ENCODE measurements at regions not wholly inside any gene's neighbourhood (a gene's known extent, or its start where the extent isn't known, plus 50 kb on each side); places are given as distances from the start of the nearest gene placed in this dataset.

DNA sequence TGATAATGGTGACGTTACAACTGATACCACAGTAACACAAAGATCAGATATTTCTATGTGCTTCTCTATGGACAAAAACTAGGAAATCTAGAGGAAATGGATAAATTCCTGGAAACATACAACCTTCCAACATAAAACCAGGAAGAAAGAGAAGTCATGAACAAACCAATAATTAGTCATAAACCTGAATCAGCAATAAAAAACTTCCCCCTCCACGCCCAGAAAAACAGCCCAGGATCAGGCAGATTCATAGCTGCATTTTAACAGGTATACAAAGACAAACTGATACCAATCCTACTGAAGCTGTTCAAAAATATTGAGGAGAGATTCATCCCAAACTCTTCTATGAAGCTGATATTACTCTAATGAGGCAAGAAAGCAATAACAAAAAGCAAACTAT, 1535.2 kb upstream of the LRRTM1 start:
- TF ChIP-seq, protein P1, sequence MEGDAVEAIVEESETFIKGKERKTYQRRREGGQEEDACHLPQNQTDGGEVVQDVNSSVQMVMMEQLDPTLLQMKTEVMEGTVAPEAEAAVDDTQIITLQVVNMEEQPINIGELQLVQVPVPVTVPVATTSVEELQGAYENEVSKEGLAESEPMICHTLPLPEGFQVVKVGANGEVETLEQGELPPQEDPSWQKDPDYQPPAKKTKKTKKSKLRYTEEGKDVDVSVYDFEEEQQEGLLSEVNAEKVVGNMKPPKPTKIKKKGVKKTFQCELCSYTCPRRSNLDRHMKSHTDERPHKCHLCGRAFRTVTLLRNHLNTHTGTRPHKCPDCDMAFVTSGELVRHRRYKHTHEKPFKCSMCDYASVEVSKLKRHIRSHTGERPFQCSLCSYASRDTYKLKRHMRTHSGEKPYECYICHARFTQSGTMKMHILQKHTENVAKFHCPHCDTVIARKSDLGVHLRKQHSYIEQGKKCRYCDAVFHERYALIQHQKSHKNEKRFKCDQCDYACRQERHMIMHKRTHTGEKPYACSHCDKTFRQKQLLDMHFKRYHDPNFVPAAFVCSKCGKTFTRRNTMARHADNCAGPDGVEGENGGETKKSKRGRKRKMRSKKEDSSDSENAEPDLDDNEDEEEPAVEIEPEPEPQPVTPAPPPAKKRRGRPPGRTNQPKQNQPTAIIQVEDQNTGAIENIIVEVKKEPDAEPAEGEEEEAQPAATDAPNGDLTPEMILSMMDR (conservative IDR thresholded peaks at IDR 0.05 in 1 of 2, IDR thresholded peaks at IDR 0.05 in 1 of 2; ENCODE audit: low read depth in 1 of 2, low read length in 2 of 2) = no peak
- TF ChIP-seq EZH2 (IDR thresholded peaks at IDR 0.05; ENCODE audit: low read length, missing control alignments) = no peak

Data from fibroblast of lung (primary cell).